RWPE2 (cell line): ENCODE measurements at regions not wholly inside any gene's neighbourhood (a gene's known extent, or its start where the extent isn't known, plus 50 kb on each side); places are given as distances from the start of the nearest gene placed in this dataset.

Experiments used
- ATAC-seq: fragments of 200-7000 bp; cut with Tn5 transposase; 3 replicates; pipeline ENCODE4 v1.9.1; 2021; ENCODE audit warnings: low read depth
- DNase-seq: peaks from one replicate; pipeline ENCODE4 v3.0.0-alpha.2; 2020; ENCODE audit warnings: low spot score
- H3K27ac ChIP-seq: fragments of 450-650 bp; 2 replicates; pipeline ENCODE4 v1.5.1; 2017; ENCODE audit warnings: mild to moderate bottlenecking; ENCODE audit not compliant: poor library complexity, severe bottlenecking
- H3K27me3 ChIP-seq: fragments of 250-450 bp; sonication (Bioruptor Pico); 2 replicates; pipeline ENCODE4 v1.5.1; 2021; ENCODE audit warnings: mild to moderate bottlenecking, moderate library complexity; ENCODE audit not compliant: insufficient read depth, poor library complexity, severe bottlenecking
- H3K36me3 ChIP-seq: fragments of 250-450 bp; sonication (Bioruptor Pico); 2 replicates; pipeline ENCODE4 v1.5.1; 2020; ENCODE audit warnings: low read depth, mild to moderate bottlenecking, moderate library complexity
- H3K4me1 ChIP-seq: fragments of 250-450 bp; sonication (Bioruptor Pico); 2 replicates; pipeline ENCODE4 v1.5.1; 2021; ENCODE audit warnings: mild to moderate bottlenecking, moderate library complexity; ENCODE audit not compliant: insufficient read depth, poor library complexity, severe bottlenecking
- H3K4me3 ChIP-seq: fragments of 250-450 bp; sonication (Bioruptor Pico); 2 replicates; pipeline ENCODE4 v1.5.1; 2021; ENCODE audit warnings: mild to moderate bottlenecking, moderate library complexity; ENCODE audit not compliant: severe bottlenecking
- H3K9me3 ChIP-seq: fragments of 250-450 bp; sonication (Bioruptor Pico); 2 replicates; pipeline ENCODE4 v1.5.1; 2021; ENCODE audit warnings: mild to moderate bottlenecking, moderate library complexity; ENCODE audit not compliant: severe bottlenecking
- TF ChIP-seq, protein P1 (sequence below): fragments of 450-650 bp; IDR thresholded peaks from one replicate; pipeline ENCODE4 v1.5.1; 2017; ENCODE audit warnings: mild to moderate bottlenecking, moderate library complexity; ENCODE audit not compliant: poor library complexity, severe bottlenecking

- no peaks in the 10 kb centered on the region for H3K4me1 ChIP-seq
- no peak for DNase-seq
- H3K27me3 ChIP-seq, result peaks cover 5% of the 10 kb centered on the region
- H3K4me3 ChIP-seq, result no peak overlapping the region
- TF ChIP-seq, protein P1, sequence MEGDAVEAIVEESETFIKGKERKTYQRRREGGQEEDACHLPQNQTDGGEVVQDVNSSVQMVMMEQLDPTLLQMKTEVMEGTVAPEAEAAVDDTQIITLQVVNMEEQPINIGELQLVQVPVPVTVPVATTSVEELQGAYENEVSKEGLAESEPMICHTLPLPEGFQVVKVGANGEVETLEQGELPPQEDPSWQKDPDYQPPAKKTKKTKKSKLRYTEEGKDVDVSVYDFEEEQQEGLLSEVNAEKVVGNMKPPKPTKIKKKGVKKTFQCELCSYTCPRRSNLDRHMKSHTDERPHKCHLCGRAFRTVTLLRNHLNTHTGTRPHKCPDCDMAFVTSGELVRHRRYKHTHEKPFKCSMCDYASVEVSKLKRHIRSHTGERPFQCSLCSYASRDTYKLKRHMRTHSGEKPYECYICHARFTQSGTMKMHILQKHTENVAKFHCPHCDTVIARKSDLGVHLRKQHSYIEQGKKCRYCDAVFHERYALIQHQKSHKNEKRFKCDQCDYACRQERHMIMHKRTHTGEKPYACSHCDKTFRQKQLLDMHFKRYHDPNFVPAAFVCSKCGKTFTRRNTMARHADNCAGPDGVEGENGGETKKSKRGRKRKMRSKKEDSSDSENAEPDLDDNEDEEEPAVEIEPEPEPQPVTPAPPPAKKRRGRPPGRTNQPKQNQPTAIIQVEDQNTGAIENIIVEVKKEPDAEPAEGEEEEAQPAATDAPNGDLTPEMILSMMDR, result no peak
- H3K27ac ChIP-seq, result no peak overlapping the region
- ATAC-seq, result no peak
- H3K9me3 ChIP-seq, result no peaks in the 10 kb centered on the region
- H3K36me3 ChIP-seq, result no peaks in the 10 kb centered on the region
Observed at GRCh38 chr2:88318956-88319330, 133.6 kb downstream of the FOXI3 start.

DNA sequence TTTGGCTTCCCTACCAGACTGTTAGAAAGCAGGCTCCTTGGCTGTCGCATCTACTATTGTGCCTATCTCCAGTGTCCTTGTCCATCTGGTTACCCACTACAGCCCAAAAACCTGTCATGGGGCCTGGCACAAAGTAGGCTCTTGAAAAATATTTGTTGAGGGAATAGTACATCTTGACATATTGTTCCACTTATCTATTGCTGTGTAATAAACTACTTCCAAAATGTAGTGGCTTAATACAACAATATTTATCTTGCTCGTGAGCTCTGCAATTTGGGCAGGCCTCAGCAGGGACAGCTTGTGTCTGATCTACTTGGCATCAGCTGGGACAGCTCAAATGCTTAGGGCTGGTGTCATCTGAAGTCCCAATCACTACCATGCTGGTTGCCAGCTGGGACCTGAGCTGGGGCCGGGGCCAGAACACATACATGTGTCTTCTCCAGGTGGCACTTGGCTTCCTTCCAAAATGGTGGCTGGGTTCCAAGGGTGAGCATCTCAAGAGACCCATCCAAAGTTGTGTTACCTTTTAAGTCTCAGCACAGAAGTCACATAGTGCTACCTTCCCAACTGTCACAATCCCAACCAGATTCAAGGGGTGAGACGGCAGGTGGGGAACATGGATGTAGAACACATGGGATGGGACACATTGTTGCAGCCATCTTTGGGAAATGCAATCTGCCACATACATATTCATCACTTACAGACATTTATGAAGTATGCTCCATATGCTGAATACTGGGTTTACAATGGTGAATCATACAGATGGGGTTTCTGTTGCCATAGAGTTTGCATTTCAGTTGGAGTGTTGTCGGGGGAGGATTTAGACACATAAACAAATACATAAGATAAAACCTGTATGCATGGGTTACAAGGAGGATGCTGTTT is 134.2 kb downstream of the FOXI3 start:
- ATAC-seq, result no peak

DNA sequence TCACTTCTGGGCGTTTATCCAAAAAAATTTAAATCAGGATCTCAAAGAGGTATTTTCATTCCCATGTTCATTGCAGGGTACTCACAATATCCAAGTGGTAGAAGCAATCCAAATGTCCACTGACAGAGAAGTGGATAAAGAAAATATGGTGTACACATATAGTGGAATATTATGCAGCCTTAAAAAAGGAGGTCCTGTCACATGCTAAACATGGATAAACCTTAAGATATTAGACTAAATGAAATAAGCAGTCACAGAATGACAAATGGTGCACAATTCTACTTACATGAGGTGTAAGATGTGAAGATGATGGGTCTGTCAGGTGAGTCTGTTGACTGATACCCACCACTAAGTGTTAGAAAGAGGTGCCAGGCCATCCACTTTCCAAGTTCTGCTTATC is 140.6 kb downstream of the THNSL2 start:
- H3K9me3 ChIP-seq, result no peaks in the 10 kb centered on the region
- H3K27ac ChIP-seq, result no peak overlapping the region
- H3K4me1 ChIP-seq, result no peaks in the 10 kb centered on the region
- ATAC-seq, result no peak
- TF ChIP-seq, protein P1, result no peak
- no peak overlapping the region for H3K4me3 ChIP-seq
- H3K27me3 ChIP-seq, result no peaks in the 10 kb centered on the region
- no peak for DNase-seq
- H3K36me3 ChIP-seq, result no peaks in the 10 kb centered on the region

More for the DNA sequence above, 134.2 kb downstream of the FOXI3 start:
- Histone ChIP-seq H3K4me3 (no peak overlapping the region), H3K27me3 (no peaks in the 10 kb centered on the region), H3K4me1 (no peaks in the 10 kb centered on the region), H3K9me3 (no peaks in the 10 kb centered on the region), H3K36me3 (no peaks in the 10 kb centered on the region), H3K27ac (no peak overlapping the region)
- DNase-seq, result no peak
- TF ChIP-seq, protein P1, result no peak

GRCh38 chr2:88307817-88308216 is 137.7 kb downstream of the THNSL2 start:
- no peak overlapping the region for H3K27ac ChIP-seq
- ATAC-seq (no peak), DNase-seq (no peak)
- H3K4me3 ChIP-seq, result no peak overlapping the region
- no peaks in the 10 kb centered on the region for H3K36me3 ChIP-seq
- TF ChIP-seq, protein P1, result peak; percentile 52
- H3K4me1 ChIP-seq, result no peaks in the 10 kb centered on the region
- no peaks in the 10 kb centered on the region for H3K9me3 ChIP-seq
- no peaks in the 10 kb centered on the region for H3K27me3 ChIP-seq

- H3K27me3 ChIP-seq, result no peaks in the 10 kb centered on the region
- H3K36me3 ChIP-seq, result no peaks in the 10 kb centered on the region
- H3K4me3 ChIP-seq, result no peak overlapping the region
- no peaks in the 10 kb centered on the region for H3K4me1 ChIP-seq
- TF ChIP-seq, protein P1, result no peak
- no peak overlapping the region for H3K27ac ChIP-seq
- ATAC-seq (no peak), DNase-seq (no peak)
- no peaks in the 10 kb centered on the region for H3K9me3 ChIP-seq
Observed at GRCh38 chr2:88303865-88304264, 133.7 kb downstream of the THNSL2 start.
